ENCODE measurements at regions not wholly inside any gene's neighbourhood (a gene's known extent, or its start where the extent isn't known, plus 50 kb on each side); places are given as distances from the start of the nearest gene placed in this dataset.
A peak's percentile ranks its signal among the peaks of the same experiment; 100 is the strongest.
"Not testable (repeated sequence)": the region's sequence is repeated elsewhere in the genome, so short reads cannot be mapped to it uniquely, and the experiment has no call there.

DNA sequence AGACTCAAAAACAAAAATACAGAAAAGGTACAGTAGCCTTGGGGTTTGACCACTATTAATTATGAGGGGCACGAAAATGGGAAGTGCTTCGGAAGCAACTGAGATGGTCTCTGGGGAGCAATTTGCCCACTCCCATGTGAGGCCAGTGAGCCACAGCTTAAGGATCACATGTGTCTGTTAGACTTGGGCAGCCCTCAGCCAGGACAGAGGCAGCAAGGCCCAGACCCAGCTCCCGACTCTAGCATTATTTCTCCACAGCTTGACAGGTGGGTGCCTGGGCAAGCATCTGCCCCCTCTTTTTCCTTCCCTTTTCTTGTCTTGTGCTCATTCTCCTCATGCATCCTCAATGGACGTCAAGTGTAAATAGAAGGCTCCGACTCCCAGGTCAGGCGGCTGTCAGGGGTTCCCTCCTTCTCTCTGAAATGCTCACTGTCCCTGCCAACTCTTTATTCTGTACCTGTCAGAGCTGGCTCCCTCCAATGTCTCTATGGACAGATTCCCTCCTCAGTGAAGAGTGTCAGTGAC is 137.0 kb upstream of the RCN1 start:
- no peaks in the 10 kb centered on the region for H3K27me3 ChIP-seq (ENCODE audit: insufficient read depth, low read depth)
- no peak overlapping the region for H3K4me2 ChIP-seq
- H3K27ac ChIP-seq, result no peak overlapping the region
- no peak overlapping the region for H3K9ac ChIP-seq
- H3K79me2 ChIP-seq (ENCODE audit: insufficient read depth, low read depth), result no peaks in the 10 kb centered on the region
- TF ChIP-seq, protein P1, sequence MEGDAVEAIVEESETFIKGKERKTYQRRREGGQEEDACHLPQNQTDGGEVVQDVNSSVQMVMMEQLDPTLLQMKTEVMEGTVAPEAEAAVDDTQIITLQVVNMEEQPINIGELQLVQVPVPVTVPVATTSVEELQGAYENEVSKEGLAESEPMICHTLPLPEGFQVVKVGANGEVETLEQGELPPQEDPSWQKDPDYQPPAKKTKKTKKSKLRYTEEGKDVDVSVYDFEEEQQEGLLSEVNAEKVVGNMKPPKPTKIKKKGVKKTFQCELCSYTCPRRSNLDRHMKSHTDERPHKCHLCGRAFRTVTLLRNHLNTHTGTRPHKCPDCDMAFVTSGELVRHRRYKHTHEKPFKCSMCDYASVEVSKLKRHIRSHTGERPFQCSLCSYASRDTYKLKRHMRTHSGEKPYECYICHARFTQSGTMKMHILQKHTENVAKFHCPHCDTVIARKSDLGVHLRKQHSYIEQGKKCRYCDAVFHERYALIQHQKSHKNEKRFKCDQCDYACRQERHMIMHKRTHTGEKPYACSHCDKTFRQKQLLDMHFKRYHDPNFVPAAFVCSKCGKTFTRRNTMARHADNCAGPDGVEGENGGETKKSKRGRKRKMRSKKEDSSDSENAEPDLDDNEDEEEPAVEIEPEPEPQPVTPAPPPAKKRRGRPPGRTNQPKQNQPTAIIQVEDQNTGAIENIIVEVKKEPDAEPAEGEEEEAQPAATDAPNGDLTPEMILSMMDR (conservative IDR thresholded peaks at IDR 0.05; ENCODE audit: low read depth, low read length), result no peak
- H3K36me3 ChIP-seq (ENCODE audit: insufficient read depth), result no peaks in the 10 kb centered on the region
- H4K20me1 ChIP-seq (ENCODE audit: insufficient read depth), result no peaks in the 10 kb centered on the region
- H3K4me3 ChIP-seq (IDR thresholded peaks at IDR 0.05; ENCODE audit: insufficient read depth, low read depth, low read length), result no peak overlapping the region
- H2AFZ ChIP-seq (ENCODE audit: low read depth), result no peak overlapping the region
- H3K4me1 ChIP-seq (ENCODE audit: low read depth, poor library complexity, severe bottlenecking), result peaks cover 14% of the 10 kb centered on the region

DNA sequence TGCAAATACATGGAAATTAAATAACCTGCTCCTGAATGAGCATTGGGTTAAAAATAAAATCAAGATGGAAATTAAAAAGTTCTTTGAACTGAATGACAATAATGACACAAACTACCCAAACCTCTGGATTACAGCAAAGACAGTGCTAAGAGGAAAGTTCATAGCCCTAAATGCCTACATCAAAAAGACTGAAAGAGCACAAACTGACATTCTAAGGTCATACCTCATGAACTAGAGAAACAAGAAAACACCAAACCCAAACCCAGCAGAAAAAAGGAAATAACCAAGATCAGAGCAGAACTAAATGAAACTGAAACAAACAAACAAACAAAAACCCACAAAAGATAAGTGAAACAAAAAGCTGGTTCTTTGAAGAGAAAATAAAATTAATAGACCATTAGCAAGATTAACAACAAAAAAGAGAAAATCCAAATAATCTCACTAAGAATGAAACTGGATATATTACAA is 138.6 kb upstream of the PAX6 start:
- H4K20me1 ChIP-seq (ENCODE audit: insufficient read depth); H3K36me3 ChIP-seq (ENCODE audit: insufficient read depth); H3K4me3 ChIP-seq (IDR thresholded peaks at IDR 0.05; ENCODE audit: insufficient read depth, low read depth, low read length); H3K27me3 ChIP-seq (ENCODE audit: insufficient read depth, low read depth); H3K79me2 ChIP-seq (ENCODE audit: insufficient read depth, low read depth); H2AFZ ChIP-seq (ENCODE audit: low read depth); H3K9ac ChIP-seq: not testable (repeated sequence)
- 0 out of 2 replicates have a peak overlapping the region, but pooled peaks have one; percentile 12 for H3K27ac ChIP-seq
- peak overlapping the region; percentile 16; the same call in 1 of the 2 replicates for H3K4me2 ChIP-seq
- H3K4me1 ChIP-seq (ENCODE audit: low read depth, poor library complexity, severe bottlenecking), result peaks cover 18% of the 10 kb centered on the region

DNA sequence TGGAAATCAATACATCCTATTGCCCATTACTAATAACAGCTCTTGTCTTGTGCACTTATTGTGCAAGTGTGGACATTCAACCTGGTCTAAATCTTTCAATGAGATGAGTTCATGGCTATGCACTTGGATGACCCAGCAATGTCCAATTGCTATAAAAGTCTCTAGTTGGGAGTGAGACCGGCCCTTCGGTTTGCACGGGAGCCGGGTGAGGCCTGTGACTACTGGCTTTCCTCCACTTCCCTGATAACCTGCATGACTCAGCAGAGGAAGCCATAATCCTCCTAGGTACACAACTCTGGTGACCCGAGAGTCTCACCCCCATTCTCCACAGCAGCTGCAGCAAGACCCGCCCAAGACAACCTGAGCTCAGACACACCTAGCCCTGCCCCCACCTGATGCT is 135.9 kb upstream of the PAX6 start:
- Histone ChIP-seq H3K36me3 (ENCODE audit: insufficient read depth) (no peaks in the 10 kb centered on the region), H4K20me1 (ENCODE audit: insufficient read depth) (no peaks in the 10 kb centered on the region), H3K27ac (no peak overlapping the region), H3K9ac (no peak overlapping the region), H3K79me2 (ENCODE audit: insufficient read depth, low read depth) (no peaks in the 10 kb centered on the region), H3K4me1 (ENCODE audit: low read depth, poor library complexity, severe bottlenecking) (peaks cover 18% of the 10 kb centered on the region), H3K4me2 (no peak overlapping the region), H2AFZ (ENCODE audit: low read depth) (no peak overlapping the region), H3K4me3 (IDR thresholded peaks at IDR 0.05; ENCODE audit: insufficient read depth, low read depth, low read length) (no peak overlapping the region), H3K27me3 (ENCODE audit: insufficient read depth, low read depth) (no peaks in the 10 kb centered on the region)
- TF ChIP-seq, protein P1 (conservative IDR thresholded peaks at IDR 0.05; ENCODE audit: low read depth, low read length), result no peak

DNA sequence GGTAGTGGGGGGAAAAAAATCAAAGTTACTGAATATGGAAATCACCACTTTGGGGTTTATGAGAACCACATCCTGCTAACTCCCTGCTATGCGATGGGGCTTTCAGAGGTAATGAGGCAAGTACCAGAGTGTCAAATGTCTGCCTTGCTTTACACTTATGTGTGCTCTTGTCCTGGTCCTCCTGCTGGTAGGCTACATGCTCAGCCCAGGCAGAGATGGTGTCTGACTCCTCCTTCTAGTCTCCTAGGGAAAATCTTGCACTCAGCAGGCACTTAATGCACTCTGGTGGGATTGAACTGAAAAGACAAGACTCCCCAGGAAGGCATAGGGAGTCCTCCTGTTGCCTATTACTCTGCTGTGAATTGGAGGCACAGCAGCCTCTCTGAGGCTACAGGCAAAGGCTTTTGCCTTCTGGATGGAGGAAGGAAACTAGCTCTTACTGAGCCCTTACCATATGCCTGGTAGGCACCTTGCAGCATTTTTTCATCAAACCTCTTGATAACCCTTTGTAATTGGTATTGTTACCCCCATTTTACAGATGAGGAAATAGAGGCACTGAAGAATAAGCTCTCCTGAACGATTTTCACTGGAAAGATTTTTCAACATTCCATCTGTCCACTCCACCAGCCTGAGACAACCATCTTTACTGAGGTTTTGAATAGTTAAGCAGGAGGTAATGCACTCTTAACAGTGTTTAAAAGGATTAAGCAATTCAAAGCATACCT is 132.1 kb upstream of the PAX6 start:
- TF ChIP-seq, protein P1 (conservative IDR thresholded peaks at IDR 0.05; ENCODE audit: low read depth, low read length), result no peak
- no peaks in the 10 kb centered on the region for H4K20me1 ChIP-seq (ENCODE audit: insufficient read depth)
- H3K4me1 ChIP-seq (ENCODE audit: low read depth, poor library complexity, severe bottlenecking), result no peaks in the 10 kb centered on the region
- H3K79me2 ChIP-seq (ENCODE audit: insufficient read depth, low read depth), result no peaks in the 10 kb centered on the region
- H3K4me2 ChIP-seq, result no peak overlapping the region
- no peak overlapping the region for H3K9ac ChIP-seq
- no peak overlapping the region for H3K27ac ChIP-seq
- no peaks in the 10 kb centered on the region for H3K36me3 ChIP-seq (ENCODE audit: insufficient read depth)
- no peak overlapping the region for H2AFZ ChIP-seq (ENCODE audit: low read depth)
- no peaks in the 10 kb centered on the region for H3K27me3 ChIP-seq (ENCODE audit: insufficient read depth, low read depth)
- H3K4me3 ChIP-seq (IDR thresholded peaks at IDR 0.05; ENCODE audit: insufficient read depth, low read depth, low read length), result no peak overlapping the region

All from KMS-11 (cell line).